Left ventricle myocardium inferior (tissue), 1 donor: ENCODE measurements at regions not wholly inside any gene's neighbourhood (a gene's known extent, or its start where the extent isn't known, plus 50 kb on each side); places are given as distances from the start of the nearest gene placed in this dataset.

ENCODE experiments used
- DNase-seq: peaks from one replicate; pipeline ENCODE4 v3.0.0-alpha.2; 2020
- H3K27ac ChIP-seq: fragments of 200-600 bp; replicated peaks from 2 replicates; pipeline ENCODE4 v1.8.0; 2021
- H3K27me3 ChIP-seq: fragments of 200-600 bp; 2 replicates; pipeline ENCODE4 v1.8.0; 2021; ENCODE audit warnings: low read depth
- H3K36me3 ChIP-seq: fragments of 200-600 bp; 2 replicates; pipeline ENCODE4 v1.8.0; 2021
- H3K4me1 ChIP-seq: fragments of 200-600 bp; 2 replicates; pipeline ENCODE4 v1.8.0; 2021
- H3K4me3 ChIP-seq: fragments of 200-600 bp; 2 replicates; pipeline ENCODE4 v1.8.0; 2021; ENCODE audit warnings: mild to moderate bottlenecking, moderate library complexity
- H3K9me3 ChIP-seq: fragments of 200-600 bp; replicated peaks from 2 replicates; pipeline ENCODE4 v1.8.0; 2021
- CTCF ChIP-seq: fragments of 200-600 bp; IDR thresholded peaks from 2 replicates; pipeline ENCODE4 v1.8.0; 2021; ENCODE audit warnings: antibody characterized with exemption, mild to moderate bottlenecking, borderline replicate concordance
- intact Hi-C: fragments of 100-400 bp; cut with micrococcal nuclease; formaldehyde crosslinking; loops from one replicate; pipeline ENCODE4 v1.11.0; 2022
- donor health status: DM: no; HTN: yes; CAD: no; lungs with severe emphysema.

- H3K27ac ChIP-seq, result no peak overlapping the region
- TF ChIP-seq CTCF, result no peak
- no peaks in the 10 kb centered on the region for H3K4me1 ChIP-seq
- no peak overlapping the region for H3K4me3 ChIP-seq
- DNase-seq, result no peak
- no peaks in the 10 kb centered on the region for H3K27me3 ChIP-seq
- H3K36me3 ChIP-seq, result no peaks in the 10 kb centered on the region
- peaks cover 2% of the 10 kb centered on the region for H3K9me3 ChIP-seq
- intact Hi-C loops, result no loop called here
These were observed 490.9 kb upstream of the MIS18BP1 start for GRCh38 chr14:45743884-45744283.

GRCh38 chr14:45742187-45742586 lies 489.2 kb upstream of the MIS18BP1 start:
- Histone ChIP-seq H3K36me3 (no peaks in the 10 kb centered on the region), H3K9me3 (no peaks in the 10 kb centered on the region), H3K4me3 (no peak overlapping the region), H3K27me3 (no peaks in the 10 kb centered on the region), H3K27ac (no peak overlapping the region), H3K4me1 (no peaks in the 10 kb centered on the region)
- intact Hi-C loops, result no loop called here
- DNase-seq, result no peak
- no peak for TF ChIP-seq CTCF

- no peak for DNase-seq
- intact Hi-C loops, result no loop called here
- no peak for TF ChIP-seq CTCF
- H3K4me1 ChIP-seq, result no peaks in the 10 kb centered on the region
- no peak overlapping the region for H3K4me3 ChIP-seq
- H3K36me3 ChIP-seq, result no peaks in the 10 kb centered on the region
- no peak overlapping the region for H3K27ac ChIP-seq
- no peaks in the 10 kb centered on the region for H3K9me3 ChIP-seq
- H3K27me3 ChIP-seq, result no peaks in the 10 kb centered on the region
These were observed 475.6 kb upstream of the MIS18BP1 start for GRCh38 chr14:45728434-45729225.

GRCh38 chr14:45727133-45727532 lies 474.1 kb upstream of the MIS18BP1 start:
- Histone ChIP-seq H3K36me3 (no peaks in the 10 kb centered on the region), H3K27ac (no peak overlapping the region), H3K27me3 (no peaks in the 10 kb centered on the region), H3K9me3 (no peaks in the 10 kb centered on the region), H3K4me1 (no peaks in the 10 kb centered on the region), H3K4me3 (no peak overlapping the region)
- DNase-seq, result no peak
- intact Hi-C loops, result no loop called here
- TF ChIP-seq CTCF, result no peak

- H3K9me3 ChIP-seq, result no peaks in the 10 kb centered on the region
- no peak for TF ChIP-seq CTCF
- no peak for DNase-seq
- no peaks in the 10 kb centered on the region for H3K27me3 ChIP-seq
- H3K4me1 ChIP-seq, result no peaks in the 10 kb centered on the region
- no peaks in the 10 kb centered on the region for H3K36me3 ChIP-seq
- H3K27ac ChIP-seq, result no peak overlapping the region
- intact Hi-C loops, result no loop called here
- no peak overlapping the region for H3K4me3 ChIP-seq
These were observed 468.5 kb upstream of the MIS18BP1 start for GRCh38 chr14:45721472-45721871.
